HG02884 (cell line): ENCODE measurements at regions not wholly inside any gene's neighbourhood (a gene's known extent, or its start where the extent isn't known, plus 50 kb on each side); places are given as distances from the start of the nearest gene placed in this dataset.

Experiments
- ATAC-seq: cut with Tn5 transposase; IDR thresholded peaks from one replicate; pipeline ENCODE4 v1.9.1; 2021; ENCODE audit warnings: mild to moderate bottlenecking, moderate library complexity; ENCODE audit not compliant: unreplicated experiment

GRCh38 chr18:2442006-2442405 lies 129.3 kb downstream of the METTL4 start:
- no peak for ATAC-seq

GRCh38 chr18:2442726-2443275 lies 128.5 kb downstream of the METTL4 start:
- no peak for ATAC-seq

GRCh38 chr18:2444201-2444875 lies 127.0 kb downstream of the METTL4 start:
- ATAC-seq = no peak

GRCh38 chr18:2448565-2449151 lies 122.6 kb downstream of the METTL4 start:
- ATAC-seq = no peak

- no peak for ATAC-seq
Observed at GRCh38 chr18:2451556-2451955, 119.7 kb downstream of the METTL4 start.

- ATAC-seq = no peak
Observed at GRCh38 chr18:2459886-2460285, 111.4 kb downstream of the METTL4 start.

GRCh38 chr18:2466978-2467377 lies 104.3 kb downstream of the METTL4 start:
- ATAC-seq = no peak

- ATAC-seq = no peak
Observed at GRCh38 chr18:2468051-2468450, 103.3 kb downstream of the METTL4 start.

GRCh38 chr18:2471523-2471922 lies 99.8 kb downstream of the METTL4 start:
- ATAC-seq = no peak

- no peak for ATAC-seq
Observed at GRCh38 chr18:2478662-2479061, 92.6 kb downstream of the METTL4 start.

GRCh38 chr18:2480536-2480935 lies 90.8 kb downstream of the METTL4 start:
- no peak for ATAC-seq

- no peak for ATAC-seq
Observed at GRCh38 chr18:2482706-2483475, 88.4 kb downstream of the METTL4 start.

- no peak for ATAC-seq
Observed at GRCh38 chr18:2485983-2486382, 85.3 kb downstream of the METTL4 start.

GRCh38 chr18:2486426-2486825 lies 84.9 kb downstream of the METTL4 start:
- no peak for ATAC-seq
